Spleen (tissue), 11 donors: ENCODE measurements at regions not wholly inside any gene's neighbourhood (a gene's known extent, or its start where the extent isn't known, plus 50 kb on each side); places are given as distances from the start of the nearest gene placed in this dataset.

Experiments used
- DNase-seq: peaks from one replicate; pipeline ENCODE4 v3.0.0-alpha.2; 2020
- H3K27ac ChIP-seq, 8 donors: fragments of 200-600 bp; sonication (generic) in 7 of 8; 1 replicate in 4 of 8; 2 replicates in 4 of 8; pipeline versions ENCODE4 v1.5.0 to v1.8.0; 2016 to 2021; ENCODE audit warnings: inconsistent platforms in 4 of 8, mild to moderate bottlenecking in 4 of 8, moderate library complexity in 1 of 8
- H3K27me3 ChIP-seq, 7 donors: fragments of 200-600 bp; sonication (generic) in 6 of 7; replicated peaks in 1 of 7; 1 replicate in 4 of 7; 2 replicates in 3 of 7; pipeline versions ENCODE4 v1.5.0 to v1.8.0; 2016 to 2021; ENCODE audit warnings: inconsistent platforms in 3 of 7, mild to moderate bottlenecking in 1 of 7
- H3K36me3 ChIP-seq, 6 donors: fragments of 200-600 bp; sonication (generic) in 5 of 6; 1 replicate in 4 of 6; 2 replicates in 2 of 6; pipeline versions ENCODE4 v1.5.0 to v1.8.0; 2016 to 2021; ENCODE audit warnings: inconsistent platforms in 2 of 6
- H3K4me1 ChIP-seq, 6 donors: fragments of 200-600 bp; sonication (generic) in 5 of 6; 1 replicate in 3 of 6; 2 replicates in 3 of 6; pipeline versions ENCODE4 v1.5.0 to v1.8.0; 2016 to 2021; ENCODE audit warnings: inconsistent platforms in 3 of 6
- H3K4me3 ChIP-seq, 8 donors: fragments of 200-600 bp; sonication (generic) in 7 of 8; 1 replicate in 4 of 8; 2 replicates in 4 of 8; pipeline versions ENCODE4 v1.5.0 to v1.8.0; 2016 to 2021; ENCODE audit warnings: inconsistent platforms in 4 of 8, mild to moderate bottlenecking in 4 of 8, moderate library complexity in 2 of 8
- H3K9me3 ChIP-seq, 8 donors: fragments of 200-600 bp; sonication (generic) in 7 of 8; 1 replicate in 4 of 8; 2 replicates in 4 of 8; pipeline versions ENCODE4 v1.5.0 to v1.8.0; 2016 to 2021; ENCODE audit warnings: inconsistent platforms in 4 of 8
- CTCF ChIP-seq, 11 experiments: fragments of 200-600 bp in 7 of 11; fragments of 450-650 bp in 4 of 11; sonication (generic) in 4 of 11; IDR thresholded peaks in 8 of 11; conservative IDR thresholded peaks in 3 of 11; 1 replicate in 7 of 11; 2 replicates in 4 of 11; pipeline versions ENCODE4 v1.4.0 to v1.8.0; 2016 to 2021; ENCODE audit warnings: antibody characterized with exemption in 11 of 11, inconsistent platforms in 4 of 11, mild to moderate bottlenecking in 1 of 11
- POLR2A ChIP-seq, 3 donors: fragments of 450-650 bp; IDR thresholded peaks; one replicate each; pipeline ENCODE4 v1.5.1; 2017; ENCODE audit warnings: antibody characterized with exemption in 3 of 3, mild to moderate bottlenecking in 1 of 3
- POLR2AphosphoS5 ChIP-seq, 3 donors: sonication (generic); formaldehyde crosslinking; IDR thresholded peaks; one replicate each; pipeline ENCODE4 v1.5.1; 2017; ENCODE audit warnings: antibody characterized with exemption in 3 of 3
- WGBS, 5 donors: extraction: QIAGEN DNeasy Blood & Tissue Kit in 3 of 5; methylation state at CpG; one replicate each; pipeline versions ENCODE4 v1.1.5 to v1.1.7; 2013 to 2018; 5-methylcytosine and 5-hydroxymethylcytosine counted together
- intact Hi-C: fragments of 100-400 bp; cut with DNase I; formaldehyde crosslinking; loops from one replicate; pipeline ENCODE4 v1.15.0; 2023; ENCODE audit warnings: low total_unique reads
- donor health status: healthy with polysubstance abuse.
- donor health status: DM: no; HTN: no; CAD: no; lungs with moderate emphysema.
- donor health status: DM: no; HTN: no; CAD: no.
- donor health status: Bipolar disorder and iron deficiency.
- donor health status: healthy.
- donor health status: DM: no; HTN: no; CAD: no.
- donor health status: DM: yes; HTN: yes; CAD: no.

DNA sequence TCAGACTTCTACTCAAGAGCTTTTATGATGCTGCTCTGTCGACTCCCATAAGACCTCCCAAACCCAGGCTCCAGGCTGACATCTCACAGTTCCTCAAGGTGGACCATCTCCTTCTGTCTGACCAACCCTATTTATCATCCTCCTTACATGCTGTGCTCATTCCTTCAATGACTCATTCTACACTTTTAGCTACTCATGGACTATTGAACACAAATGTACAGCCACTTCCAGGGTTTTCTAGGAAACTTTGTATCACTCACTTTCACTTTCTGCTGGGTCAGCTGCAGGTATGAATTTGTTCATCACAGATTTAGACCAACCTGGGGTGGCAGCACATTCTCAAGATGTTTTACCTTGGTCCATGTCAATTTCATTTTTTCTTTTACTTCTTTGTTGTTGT lies 162.4 kb upstream of the FAM20A start:
- DNase-seq = no peak
- H3K27me3 ChIP-seq = no peaks in the 10 kb centered on the region
- H3K9me3 ChIP-seq = no peaks in the 10 kb centered on the region
- H3K4me3 ChIP-seq = no peak overlapping the region
- H3K36me3 ChIP-seq = no peaks in the 10 kb centered on the region
- intact Hi-C loops = no loop called here
- H3K27ac ChIP-seq = no peak overlapping the region
- H3K4me1 ChIP-seq = peaks cover 0 to 16% (median 9%) of the 10 kb centered on the region in 6 donors
- 79 to 94% (median 88%) methylated on average over 1 of the region's 1 CpG for WGBS, 5 donors
- no peak for TF ChIP-seq CTCF (IDR thresholded peaks at IDR 0.05 in 8 of 11, conservative IDR thresholded peaks at IDR 0.05 in 3 of 11)
- no peak for TF ChIP-seq POLR2A (IDR thresholded peaks at IDR 0.05)

DNA sequence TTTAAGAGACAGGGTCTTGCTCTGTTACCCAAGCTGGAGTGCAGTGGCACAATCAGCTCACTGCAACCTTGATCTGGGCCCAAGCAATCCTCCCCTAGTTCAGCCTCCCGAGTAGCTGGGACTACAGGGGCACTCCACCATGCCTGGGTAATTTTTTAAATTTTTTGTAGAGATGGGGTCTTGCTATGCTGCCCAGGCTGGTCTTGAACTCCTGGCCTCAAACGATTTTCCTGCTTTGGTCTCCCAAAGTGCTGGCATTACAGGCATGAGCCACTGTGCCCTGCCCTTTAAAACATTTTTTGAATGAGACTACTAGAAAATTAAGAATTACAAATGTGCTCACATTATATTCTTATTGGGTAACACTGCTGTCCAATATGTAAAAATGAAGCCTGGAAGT lies 161.7 kb upstream of the FAM20A start:
- TF ChIP-seq POLR2AphosphoS5 (IDR thresholded peaks at IDR 0.05) (no peak), POLR2A (IDR thresholded peaks at IDR 0.05) (no peak), CTCF (IDR thresholded peaks at IDR 0.05 in 8 of 11, conservative IDR thresholded peaks at IDR 0.05 in 3 of 11) (no peak)
- Histone ChIP-seq H3K27me3 (no peaks in the 10 kb centered on the region), H3K4me3 (no peak overlapping the region), H3K9me3 (peaks cover 0 to under 1% (median 0%) of the 10 kb centered on the region in 8 donors), H3K4me1 (peaks cover 0 to 16% (median 9%) of the 10 kb centered on the region in 6 donors), H3K27ac (no peak overlapping the region), H3K36me3 (no peaks in the 10 kb centered on the region)
- intact Hi-C loops = no loop called here
- WGBS, 5 donors = 81 to 95% (median 84%) methylated on average over 2 of the region's 2 CpGs
- DNase-seq = no peak

- Histone ChIP-seq H3K4me1 (peaks cover 0 to 16% (median 9%) of the 10 kb centered on the region in 6 donors), H3K27ac (no peak overlapping the region), H3K9me3 (peaks cover 0 to 3% (median 0%) of the 10 kb centered on the region in 8 donors), H3K27me3 (no peaks in the 10 kb centered on the region), H3K4me3 (peak overlapping the region in 1 of 8 donors; percentile 60), H3K36me3 (no peaks in the 10 kb centered on the region)
- no peak for DNase-seq
- peak in 3 of 11 experiments; percentile 1 to 32 (median 17) for TF ChIP-seq CTCF (IDR thresholded peaks at IDR 0.05 in 8 of 11, conservative IDR thresholded peaks at IDR 0.05 in 3 of 11)
- no peak for TF ChIP-seq POLR2A (IDR thresholded peaks at IDR 0.05)
- no peak for TF ChIP-seq POLR2AphosphoS5 (IDR thresholded peaks at IDR 0.05)
- 49 to 53% (median 49%) methylated on average over 4 of the region's 4 CpGs for WGBS, 5 donors
- intact Hi-C loops = no loop called here
Measured at GRCh38 chr17:68760141-68760475, 158.9 kb upstream of the FAM20A start.

GRCh38 chr17:68759343-68760140 lies 158.4 kb upstream of the FAM20A start:
- TF ChIP-seq POLR2AphosphoS5 (IDR thresholded peaks at IDR 0.05) (peak in 2 of 3 donors; percentile 54 to 58), POLR2A (IDR thresholded peaks at IDR 0.05) (no peak), CTCF (IDR thresholded peaks at IDR 0.05 in 8 of 11, conservative IDR thresholded peaks at IDR 0.05 in 3 of 11) (peak; percentile 49 to 87 (median 72))
- H3K27me3 ChIP-seq = no peaks in the 10 kb centered on the region
- peaks cover 0 to 3% (median 0%) of the 10 kb centered on the region in 8 donors for H3K9me3 ChIP-seq
- peak overlapping the region; percentile 6 to 83 (median 70) for H3K27ac ChIP-seq
- peak; percentile 84 for DNase-seq
- peaks cover 0 to 16% (median 9%) of the 10 kb centered on the region in 6 donors for H3K4me1 ChIP-seq
- no peaks in the 10 kb centered on the region for H3K36me3 ChIP-seq
- intact Hi-C loops = no loop called here
- 7 to 11% (median 8%) methylated on average over 12 of the region's 12 CpGs for WGBS, 5 donors
- H3K4me3 ChIP-seq = peak overlapping the region in 6 of 8 donors; percentile 2 to 60 (median 31)
